ENCODE measurements at regions not wholly inside any gene's neighbourhood (a gene's known extent, or its start where the extent isn't known, plus 50 kb on each side); places are given as distances from the start of the nearest gene placed in this dataset.

- TF ChIP-seq POLR2A (IDR thresholded peaks at IDR 0.05) (no peak), CTCF (IDR thresholded peaks at IDR 0.05) (no peak)
Measured at GRCh38 chr20:1833728-1834726, 61.2 kb upstream of the SIRPA start.
